Activated CD4-positive, alpha-beta T cell treated with anti-CD3 and anti-CD28 coated beads for 48 hours (primary cell): ENCODE measurements at regions not wholly inside any gene's neighbourhood (a gene's known extent, or its start where the extent isn't known, plus 50 kb on each side); places are given as distances from the start of the nearest gene placed in this dataset.

Source experiments
- DNase-seq: peaks from one replicate; pipeline ENCODE4 v3.0.0-alpha.2; 2020

- no peak for DNase-seq
These were observed 224.4 kb upstream of the GALNT17 start for GRCh38 chr7:70907259-70908247.

- DNase-seq, result no peak
These were observed 218.0 kb upstream of the GALNT17 start for GRCh38 chr7:70913924-70914323.

- DNase-seq, result no peak
These were observed 216.9 kb upstream of the GALNT17 start for GRCh38 chr7:70915067-70915466.

- no peak for DNase-seq
These were observed 212.4 kb upstream of the GALNT17 start for GRCh38 chr7:70919481-70920073.

- no peak for DNase-seq
These were observed 211.1 kb upstream of the GALNT17 start for GRCh38 chr7:70920876-70921275.

GRCh38 chr7:70923181-70923845 is 208.6 kb upstream of the GALNT17 start:
- DNase-seq, result no peak

- DNase-seq, result no peak
These were observed 206.4 kb upstream of the GALNT17 start for GRCh38 chr7:70925411-70926115.

- DNase-seq, result no peak
These were observed 205.3 kb upstream of the GALNT17 start for GRCh38 chr7:70926666-70927065.

- no peak for DNase-seq
These were observed 196.6 kb upstream of the GALNT17 start for GRCh38 chr7:70935311-70935710.

- no peak for DNase-seq
These were observed 196.1 kb upstream of the GALNT17 start for GRCh38 chr7:70935854-70936253.

GRCh38 chr7:70937424-70937823 is 194.5 kb upstream of the GALNT17 start:
- no peak for DNase-seq

- no peak for DNase-seq
These were observed 191.3 kb upstream of the GALNT17 start for GRCh38 chr7:70940597-70940996.

GRCh38 chr7:70942791-70943190 is 189.2 kb upstream of the GALNT17 start:
- DNase-seq, result no peak

GRCh38 chr7:70944516-70944915 is 187.4 kb upstream of the GALNT17 start:
- DNase-seq, result no peak

- DNase-seq, result no peak
These were observed 184.8 kb upstream of the GALNT17 start for GRCh38 chr7:70947181-70947580.

GRCh38 chr7:70949862-70950261 is 182.1 kb upstream of the GALNT17 start:
- DNase-seq, result no peak

- no peak for DNase-seq
These were observed 180.5 kb upstream of the GALNT17 start for GRCh38 chr7:70951271-70951962.

GRCh38 chr7:70952311-70952710 is 179.6 kb upstream of the GALNT17 start:
- no peak for DNase-seq

GRCh38 chr7:70953331-70953741 is 178.6 kb upstream of the GALNT17 start:
- DNase-seq, result no peak

- no peak for DNase-seq
These were observed 178.1 kb upstream of the GALNT17 start for GRCh38 chr7:70953796-70954195.

GRCh38 chr7:70972693-70973092 is 159.3 kb upstream of the GALNT17 start:
- DNase-seq, result no peak

- no peak for DNase-seq
These were observed 156.2 kb upstream of the GALNT17 start for GRCh38 chr7:70975754-70976153.
